WERI-Rb-1 (cell line): ENCODE measurements at regions not wholly inside any gene's neighbourhood (a gene's known extent, or its start where the extent isn't known, plus 50 kb on each side); places are given as distances from the start of the nearest gene placed in this dataset.

ENCODE experiments used
- DNase-seq: peaks from one replicate; pipeline ENCODE4 v3.0.0-alpha.2; 2020
- H3K27ac ChIP-seq: fragments of 250-450 bp; sonication (Bioruptor Pico); 2 replicates; pipeline ENCODE4 v1.5.1; 2020; ENCODE audit warnings: mild to moderate bottlenecking, moderate library complexity
- H3K27me3 ChIP-seq: fragments of 250-450 bp; sonication (Bioruptor Pico); 2 replicates; pipeline ENCODE4 v1.5.1; 2021; ENCODE audit warnings: mild to moderate bottlenecking, low read depth, moderate library complexity; ENCODE audit not compliant: insufficient read depth, severe bottlenecking
- H3K36me3 ChIP-seq: fragments of 250-450 bp; sonication (Bioruptor Pico); 2 replicates; pipeline ENCODE4 v1.5.1; 2020; ENCODE audit warnings: mild to moderate bottlenecking, moderate library complexity
- H3K4me3 ChIP-seq: 2 replicates; pipeline ENCODE4 v1.5.1; 2011; ENCODE audit warnings: low read depth, mild to moderate bottlenecking, control low read depth, low read length
- H3K9me3 ChIP-seq: fragments of 250-450 bp; sonication (Bioruptor Pico); 2 replicates; pipeline ENCODE4 v1.5.1; 2021; ENCODE audit warnings: mild to moderate bottlenecking, moderate library complexity; ENCODE audit not compliant: severe bottlenecking
- TF ChIP-seq, protein P1 (sequence below): IDR thresholded peaks from 2 replicates; pipeline ENCODE4 v1.5.1; 2011; ENCODE audit warnings: low read depth, mild to moderate bottlenecking, control low read depth, inconsistent platforms, low read length

- no peak overlapping the region for H3K27ac ChIP-seq
- no peaks in the 10 kb centered on the region for H3K36me3 ChIP-seq
- no peak overlapping the region for H3K4me3 ChIP-seq
- H3K9me3 ChIP-seq: no peaks in the 10 kb centered on the region
- no peaks in the 10 kb centered on the region for H3K27me3 ChIP-seq
- TF ChIP-seq, protein P1, sequence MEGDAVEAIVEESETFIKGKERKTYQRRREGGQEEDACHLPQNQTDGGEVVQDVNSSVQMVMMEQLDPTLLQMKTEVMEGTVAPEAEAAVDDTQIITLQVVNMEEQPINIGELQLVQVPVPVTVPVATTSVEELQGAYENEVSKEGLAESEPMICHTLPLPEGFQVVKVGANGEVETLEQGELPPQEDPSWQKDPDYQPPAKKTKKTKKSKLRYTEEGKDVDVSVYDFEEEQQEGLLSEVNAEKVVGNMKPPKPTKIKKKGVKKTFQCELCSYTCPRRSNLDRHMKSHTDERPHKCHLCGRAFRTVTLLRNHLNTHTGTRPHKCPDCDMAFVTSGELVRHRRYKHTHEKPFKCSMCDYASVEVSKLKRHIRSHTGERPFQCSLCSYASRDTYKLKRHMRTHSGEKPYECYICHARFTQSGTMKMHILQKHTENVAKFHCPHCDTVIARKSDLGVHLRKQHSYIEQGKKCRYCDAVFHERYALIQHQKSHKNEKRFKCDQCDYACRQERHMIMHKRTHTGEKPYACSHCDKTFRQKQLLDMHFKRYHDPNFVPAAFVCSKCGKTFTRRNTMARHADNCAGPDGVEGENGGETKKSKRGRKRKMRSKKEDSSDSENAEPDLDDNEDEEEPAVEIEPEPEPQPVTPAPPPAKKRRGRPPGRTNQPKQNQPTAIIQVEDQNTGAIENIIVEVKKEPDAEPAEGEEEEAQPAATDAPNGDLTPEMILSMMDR: no peak
- no peak for DNase-seq
These were observed 347.7 kb upstream of the TGFBR2 start for GRCh38 chr3:30258426-30259392.

- TF ChIP-seq, protein P1: no peak
- DNase-seq: no peak
- no peaks in the 10 kb centered on the region for H3K27me3 ChIP-seq
- no peaks in the 10 kb centered on the region for H3K9me3 ChIP-seq
- no peak overlapping the region for H3K27ac ChIP-seq
- H3K36me3 ChIP-seq: no peaks in the 10 kb centered on the region
- H3K4me3 ChIP-seq: no peak overlapping the region
These were observed 346.7 kb upstream of the TGFBR2 start for GRCh38 chr3:30259730-30260129.

GRCh38 chr3:30260762-30261161, 345.6 kb upstream of the TGFBR2 start:
- Histone ChIP-seq H3K27ac (no peak overlapping the region), H3K9me3 (no peaks in the 10 kb centered on the region), H3K4me3 (no peak overlapping the region), H3K27me3 (no peaks in the 10 kb centered on the region), H3K36me3 (no peaks in the 10 kb centered on the region)
- no peak for DNase-seq
- TF ChIP-seq, protein P1: no peak

- TF ChIP-seq, protein P1: no peak
- no peaks in the 10 kb centered on the region for H3K9me3 ChIP-seq
- H3K36me3 ChIP-seq: no peaks in the 10 kb centered on the region
- no peak overlapping the region for H3K27ac ChIP-seq
- DNase-seq: no peak
- no peak overlapping the region for H3K4me3 ChIP-seq
- H3K27me3 ChIP-seq: no peaks in the 10 kb centered on the region
These were observed 343.0 kb upstream of the TGFBR2 start for GRCh38 chr3:30263238-30263924.

DNA sequence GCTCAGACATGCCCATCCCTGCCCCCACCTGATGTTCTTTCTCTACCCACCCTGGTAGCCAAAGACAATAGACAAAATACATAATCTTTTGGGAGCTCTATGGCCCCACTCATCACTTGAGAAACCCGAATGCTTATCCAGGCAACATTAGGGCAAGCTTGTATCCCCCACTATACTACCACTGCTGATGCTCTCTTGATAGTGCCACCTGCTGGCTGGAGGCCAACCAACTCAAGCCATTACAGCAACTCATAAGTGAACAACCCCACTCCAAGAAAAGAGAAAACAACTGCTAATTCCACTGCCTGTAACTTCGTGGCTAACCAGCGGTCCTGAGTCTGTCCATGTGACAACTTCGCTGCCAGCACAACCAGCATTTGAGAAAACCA, 342.5 kb upstream of the TGFBR2 start:
- no peaks in the 10 kb centered on the region for H3K9me3 ChIP-seq
- TF ChIP-seq, protein P1: no peak
- no peak for DNase-seq

More for the DNA sequence above, 342.5 kb upstream of the TGFBR2 start:
- Histone ChIP-seq H3K27ac (no peak overlapping the region), H3K4me3 (no peak overlapping the region), H3K36me3 (no peaks in the 10 kb centered on the region), H3K27me3 (no peaks in the 10 kb centered on the region)
